Fibroblast of lung (primary cell): ENCODE measurements at regions not wholly inside any gene's neighbourhood (a gene's known extent, or its start where the extent isn't known, plus 50 kb on each side); places are given as distances from the start of the nearest gene placed in this dataset.

ENCODE experiments used
- DNase-seq, 2 donors: peaks; one replicate each; pipeline versions ENCODE4 v3.0.0 to v3.0.0-alpha.2; 2010; ENCODE audit warnings: low read depth in 2 of 2
- H2AFZ ChIP-seq: 2 replicates; pipeline ENCODE4 v1.5.1; 2012; ENCODE audit warnings: low read length, control low read depth, inconsistent platforms
- H3K27ac ChIP-seq: 2 replicates; pipeline ENCODE4 v1.5.1; 2011; ENCODE audit warnings: low read length, control low read depth; ENCODE audit not compliant: insufficient read depth
- H3K27me3 ChIP-seq: 2 replicates; pipeline ENCODE4 v1.5.1; 2011; ENCODE audit warnings: mild to moderate bottlenecking, low read length; ENCODE audit not compliant: control insufficient read depth, insufficient read depth
- H3K36me3 ChIP-seq: 2 replicates; pipeline ENCODE4 v1.5.1; 2011; ENCODE audit warnings: low read length; ENCODE audit not compliant: control insufficient read depth, insufficient read depth
- H3K4me1 ChIP-seq: 2 replicates; pipeline ENCODE4 v1.5.1; 2011; ENCODE audit warnings: low read length; ENCODE audit not compliant: control insufficient read depth, insufficient read depth; ENCODE audit errors: extremely low read depth
- H3K4me2 ChIP-seq: 2 replicates; pipeline ENCODE4 v1.5.1; 2011; ENCODE audit warnings: low read length, control low read depth; ENCODE audit not compliant: insufficient read depth; ENCODE audit errors: extremely low read depth
- H3K4me3 ChIP-seq, 4 experiments: fragments of 200-600 bp in 1 of 4; sonication (generic) in 1 of 4; replicated peaks in 1 of 4; 2 replicates each; pipeline ENCODE4 v1.5.1; 2011 to 2016; ENCODE audit warnings: low read length in 4 of 4, low read depth in 3 of 4, mild to moderate bottlenecking in 3 of 4, control low read depth in 2 of 4, inconsistent platforms in 1 of 4, mixed read lengths in 1 of 4; ENCODE audit not compliant: insufficient read depth in 1 of 4; ENCODE audit errors: control extremely low read depth in 1 of 4
- H3K79me2 ChIP-seq: 2 replicates; pipeline ENCODE4 v1.5.1; 2012; ENCODE audit warnings: mild to moderate bottlenecking, low read length, inconsistent platforms; ENCODE audit not compliant: control insufficient read depth, insufficient read depth
- H3K9ac ChIP-seq: 2 replicates; pipeline ENCODE4 v1.5.1; 2011; ENCODE audit warnings: mild to moderate bottlenecking, low read length, control low read depth; ENCODE audit not compliant: insufficient read depth
- H3K9me3 ChIP-seq: 2 replicates; pipeline ENCODE4 v1.5.1; 2012; ENCODE audit warnings: low read depth, low read length; ENCODE audit not compliant: control insufficient read depth, insufficient read depth
- H4K20me1 ChIP-seq: 2 replicates; pipeline ENCODE4 v1.5.1; 2011; ENCODE audit warnings: low read length; ENCODE audit not compliant: control insufficient read depth, insufficient read depth; ENCODE audit errors: extremely low read depth
- CTCF ChIP-seq, 2 donors: IDR thresholded peaks in 1 of 2; conservative IDR thresholded peaks in 1 of 2; 1 replicate in 1 of 2; 2 replicates in 1 of 2; pipeline ENCODE4 v1.5.1; 2011 to 2012; ENCODE audit warnings: low read length in 2 of 2, control low read depth in 1 of 2, inconsistent platforms in 1 of 2, low read depth in 1 of 2, mild to moderate bottlenecking in 1 of 2
- EZH2 ChIP-seq: IDR thresholded peaks from 2 replicates; pipeline ENCODE4 v1.5.1; 2012; ENCODE audit warnings: low read length, control low read depth, mild to moderate bottlenecking; ENCODE audit errors: missing control alignments

- no peak overlapping the region for H3K9ac ChIP-seq
- TF ChIP-seq CTCF (conservative IDR thresholded peaks at IDR 0.05 in 1 of 2, IDR thresholded peaks at IDR 0.05 in 1 of 2; ENCODE audit: low read depth in 1 of 2, low read length in 2 of 2) = no peak
- TF ChIP-seq EZH2 = no peak
- DNase-seq = peak; percentile 39 to 52
Measured at GRCh38 chrX:45322820-45323219, 122.1 kb upstream of the DIPK2B start.

GRCh38 chrX:45322382-45322781 lies 121.7 kb upstream of the DIPK2B start:
- Histone ChIP-seq H3K4me3 (no peak overlapping the region), H2AFZ (no peak overlapping the region), H3K4me2 (no peak overlapping the region), H3K9ac (no peak overlapping the region), H3K79me2 (no peaks in the 10 kb centered on the region), H3K27ac (peak overlapping the region; percentile 37), H3K9me3 (no peaks in the 10 kb centered on the region), H3K36me3 (no peaks in the 10 kb centered on the region), H4K20me1 (no peaks in the 10 kb centered on the region), H3K4me1 (peaks cover 4% of the 10 kb centered on the region), H3K27me3 (no peaks in the 10 kb centered on the region)
- DNase-seq = peak; percentile 75 to 87
- TF ChIP-seq EZH2 (no peak), CTCF (conservative IDR thresholded peaks at IDR 0.05 in 1 of 2, IDR thresholded peaks at IDR 0.05 in 1 of 2; ENCODE audit: low read depth in 1 of 2, low read length in 2 of 2) (peak; percentile 48 to 61)

More at GRCh38 chrX:45322820-45323219, 122.1 kb upstream of the DIPK2B start:
- Histone ChIP-seq H3K27me3 (no peaks in the 10 kb centered on the region), H3K4me1 (peaks cover 4% of the 10 kb centered on the region), H3K27ac (peak overlapping the region; percentile 37), H4K20me1 (no peaks in the 10 kb centered on the region), H3K4me2 (no peak overlapping the region), H3K36me3 (no peaks in the 10 kb centered on the region), H2AFZ (no peak overlapping the region), H3K79me2 (no peaks in the 10 kb centered on the region), H3K4me3 (no peak overlapping the region), H3K9me3 (no peaks in the 10 kb centered on the region)

GRCh38 chrX:45320191-45320590 lies 119.5 kb upstream of the DIPK2B start:
- Histone ChIP-seq H3K4me2 (no peak overlapping the region), H3K36me3 (no peaks in the 10 kb centered on the region), H3K27ac (no peak overlapping the region), H3K27me3 (no peaks in the 10 kb centered on the region), H3K9ac (no peak overlapping the region), H3K79me2 (no peaks in the 10 kb centered on the region), H4K20me1 (no peaks in the 10 kb centered on the region), H3K9me3 (no peaks in the 10 kb centered on the region), H3K4me3 (no peak overlapping the region), H3K4me1 (peaks cover 4% of the 10 kb centered on the region), H2AFZ (no peak overlapping the region)
- DNase-seq = no peak
- TF ChIP-seq CTCF (conservative IDR thresholded peaks at IDR 0.05 in 1 of 2, IDR thresholded peaks at IDR 0.05 in 1 of 2; ENCODE audit: low read depth in 1 of 2, low read length in 2 of 2) = no peak
- no peak for TF ChIP-seq EZH2
